ENCODE measurements at regions not wholly inside any gene's neighbourhood (a gene's known extent, or its start where the extent isn't known, plus 50 kb on each side); places are given as distances from the start of the nearest gene placed in this dataset.

DNA sequence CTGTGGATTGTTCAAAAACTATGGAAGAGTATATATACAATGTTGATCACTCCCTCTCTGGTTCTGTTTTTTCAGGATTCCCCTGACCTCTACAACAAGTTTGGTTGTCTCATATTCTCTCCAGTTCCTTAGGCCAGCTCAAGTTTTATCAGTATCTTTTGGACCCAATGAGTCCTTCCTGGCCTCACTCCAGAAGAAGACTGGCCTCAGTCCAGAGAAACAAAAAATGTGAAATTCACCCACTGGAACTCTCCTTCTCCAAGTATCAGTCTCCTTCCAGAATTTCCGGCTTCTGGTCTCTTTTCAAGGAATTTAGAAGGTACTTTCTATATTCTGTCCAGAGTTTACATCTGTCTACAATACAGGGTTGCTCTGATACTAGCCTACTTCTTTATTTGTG, 537.8 kb upstream of the FTMT start:
- DNase-seq (ENCODE audit: low spot score) (no peak), ATAC-seq (no peak), FAIRE-seq (no peak)
- no peak overlapping the region for H3K27ac ChIP-seq (ENCODE audit: extremely low read length, insufficient read depth, low read length)
- H2AFZ ChIP-seq (ENCODE audit: low read length): no peak overlapping the region
- no peak overlapping the region for H3K4me2 ChIP-seq (ENCODE audit: low read depth, low read length)
- no peaks in the 10 kb centered on the region for H3K36me3 ChIP-seq (replicated peaks in 1 of 2; ENCODE audit: control insufficient read depth in 1 of 2, insufficient read depth in 2 of 2, low read length in 2 of 2)
- intact Hi-C loops (cut with micrococcal nuclease; ENCODE audit: unreplicated experiment): no loop called here
- H3K27me3 ChIP-seq (ENCODE audit: control insufficient read depth in 1 of 2, insufficient read depth in 2 of 2, low read length in 2 of 2): no peaks in the 10 kb centered on the region
- in situ Hi-C loops (cut with HindIII; ENCODE audit: extremely low pct_ligation_motif_present, low pct_unique_long_range_greater_than_20kb): no loop called here
- 0% methylated on average over 1 of the region's 1 CpG for WGBS (ENCODE audit: low lambda C conversion rate)
- no peak overlapping the region for H3K4me3 ChIP-seq (replicated peaks in 1 of 3; ENCODE audit: insufficient read depth in 1 of 3, low read depth in 2 of 3, low read length in 3 of 3)
- H3K79me2 ChIP-seq (ENCODE audit: insufficient read depth, low read length): no peaks in the 10 kb centered on the region
- TF ChIP-seq, protein P1, sequence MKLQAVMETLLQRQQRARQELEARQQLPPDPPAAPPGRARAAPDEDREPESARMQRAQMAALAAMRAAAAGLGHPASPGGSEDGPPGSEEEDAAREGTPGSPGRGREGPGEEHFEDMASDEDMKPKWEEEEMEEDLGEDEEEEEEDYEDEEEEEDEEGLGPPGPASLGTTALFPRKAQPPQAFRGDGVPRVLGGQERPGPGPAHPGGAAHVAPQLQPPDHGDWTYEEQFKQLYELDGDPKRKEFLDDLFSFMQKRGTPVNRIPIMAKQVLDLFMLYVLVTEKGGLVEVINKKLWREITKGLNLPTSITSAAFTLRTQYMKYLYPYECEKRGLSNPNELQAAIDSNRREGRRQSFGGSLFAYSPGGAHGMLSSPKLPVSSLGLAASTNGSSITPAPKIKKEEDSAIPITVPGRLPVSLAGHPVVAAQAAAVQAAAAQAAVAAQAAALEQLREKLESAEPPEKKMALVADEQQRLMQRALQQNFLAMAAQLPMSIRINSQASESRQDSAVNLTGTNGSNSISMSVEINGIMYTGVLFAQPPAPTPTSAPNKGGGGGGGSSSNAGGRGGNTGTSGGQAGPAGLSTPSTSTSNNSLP (IDR thresholded peaks at IDR 0.05; ENCODE audit: low read depth, low read length): no peak
- TF ChIP-seq ZNF484 (CRISPR knock-in tag; IDR thresholded peaks at IDR 0.05; ENCODE audit: borderline replicate concordance, low read depth) (no peak), TCF12 (IDR thresholded peaks at IDR 0.05) (no peak), TCF12 (CRISPR knock-in tag; IDR thresholded peaks at IDR 0.05) (no peak), ATF7-NPFF (CRISPR knock-in tag; IDR thresholded peaks at IDR 0.05; ENCODE audit: low read depth) (no peak), TRIM24 (CRISPR knock-in tag; IDR thresholded peaks at IDR 0.05) (no peak), MIER2 (CRISPR knock-in tag; IDR thresholded peaks at IDR 0.05) (no peak), PAWR (CRISPR knock-in tag; IDR thresholded peaks at IDR 0.05; ENCODE audit: borderline replicate concordance) (no peak), HHEX (CRISPR knock-in tag; IDR thresholded peaks at IDR 0.05) (no peak), ZNF547 (CRISPR knock-in tag; IDR thresholded peaks at IDR 0.05) (no peak), ETV5 (CRISPR knock-in tag; IDR thresholded peaks at IDR 0.05; ENCODE audit: borderline replicate concordance) (no peak), HDAC2 (CRISPR knock-in tag; IDR thresholded peaks at IDR 0.05) (no peak)
- TF ChIP-seq, protein P2, sequence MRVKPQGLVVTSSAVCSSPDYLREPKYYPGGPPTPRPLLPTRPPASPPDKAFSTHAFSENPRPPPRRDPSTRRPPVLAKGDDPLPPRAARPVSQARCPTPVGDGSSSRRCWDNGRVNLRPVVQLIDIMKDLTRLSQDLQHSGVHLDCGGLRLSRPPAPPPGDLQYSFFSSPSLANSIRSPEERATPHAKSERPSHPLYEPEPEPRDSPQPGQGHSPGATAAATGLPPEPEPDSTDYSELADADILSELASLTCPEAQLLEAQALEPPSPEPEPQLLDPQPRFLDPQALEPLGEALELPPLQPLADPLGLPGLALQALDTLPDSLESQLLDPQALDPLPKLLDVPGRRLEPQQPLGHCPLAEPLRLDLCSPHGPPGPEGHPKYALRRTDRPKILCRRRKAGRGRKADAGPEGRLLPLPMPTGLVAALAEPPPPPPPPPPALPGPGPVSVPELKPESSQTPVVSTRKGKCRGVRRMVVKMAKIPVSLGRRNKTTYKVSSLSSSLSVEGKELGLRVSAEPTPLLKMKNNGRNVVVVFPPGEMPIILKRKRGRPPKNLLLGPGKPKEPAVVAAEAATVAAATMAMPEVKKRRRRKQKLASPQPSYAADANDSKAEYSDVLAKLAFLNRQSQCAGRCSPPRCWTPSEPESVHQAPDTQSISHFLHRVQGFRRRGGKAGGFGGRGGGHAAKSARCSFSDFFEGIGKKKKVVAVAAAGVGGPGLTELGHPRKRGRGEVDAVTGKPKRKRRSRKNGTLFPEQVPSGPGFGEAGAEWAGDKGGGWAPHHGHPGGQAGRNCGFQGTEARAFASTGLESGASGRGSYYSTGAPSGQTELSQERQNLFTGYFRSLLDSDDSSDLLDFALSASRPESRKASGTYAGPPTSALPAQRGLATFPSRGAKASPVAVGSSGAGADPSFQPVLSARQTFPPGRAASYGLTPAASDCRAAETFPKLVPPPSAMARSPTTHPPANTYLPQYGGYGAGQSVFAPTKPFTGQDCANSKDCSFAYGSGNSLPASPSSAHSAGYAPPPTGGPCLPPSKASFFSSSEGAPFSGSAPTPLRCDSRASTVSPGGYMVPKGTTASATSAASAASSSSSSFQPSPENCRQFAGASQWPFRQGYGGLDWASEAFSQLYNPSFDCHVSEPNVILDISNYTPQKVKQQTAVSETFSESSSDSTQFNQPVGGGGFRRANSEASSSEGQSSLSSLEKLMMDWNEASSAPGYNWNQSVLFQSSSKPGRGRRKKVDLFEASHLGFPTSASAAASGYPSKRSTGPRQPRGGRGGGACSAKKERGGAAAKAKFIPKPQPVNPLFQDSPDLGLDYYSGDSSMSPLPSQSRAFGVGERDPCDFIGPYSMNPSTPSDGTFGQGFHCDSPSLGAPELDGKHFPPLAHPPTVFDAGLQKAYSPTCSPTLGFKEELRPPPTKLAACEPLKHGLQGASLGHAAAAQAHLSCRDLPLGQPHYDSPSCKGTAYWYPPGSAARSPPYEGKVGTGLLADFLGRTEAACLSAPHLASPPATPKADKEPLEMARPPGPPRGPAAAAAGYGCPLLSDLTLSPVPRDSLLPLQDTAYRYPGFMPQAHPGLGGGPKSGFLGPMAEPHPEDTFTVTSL (CRISPR knock-in tag; IDR thresholded peaks at IDR 0.05; ENCODE audit: borderline replicate concordance): no peak
- TF ChIP-seq, protein P3, sequence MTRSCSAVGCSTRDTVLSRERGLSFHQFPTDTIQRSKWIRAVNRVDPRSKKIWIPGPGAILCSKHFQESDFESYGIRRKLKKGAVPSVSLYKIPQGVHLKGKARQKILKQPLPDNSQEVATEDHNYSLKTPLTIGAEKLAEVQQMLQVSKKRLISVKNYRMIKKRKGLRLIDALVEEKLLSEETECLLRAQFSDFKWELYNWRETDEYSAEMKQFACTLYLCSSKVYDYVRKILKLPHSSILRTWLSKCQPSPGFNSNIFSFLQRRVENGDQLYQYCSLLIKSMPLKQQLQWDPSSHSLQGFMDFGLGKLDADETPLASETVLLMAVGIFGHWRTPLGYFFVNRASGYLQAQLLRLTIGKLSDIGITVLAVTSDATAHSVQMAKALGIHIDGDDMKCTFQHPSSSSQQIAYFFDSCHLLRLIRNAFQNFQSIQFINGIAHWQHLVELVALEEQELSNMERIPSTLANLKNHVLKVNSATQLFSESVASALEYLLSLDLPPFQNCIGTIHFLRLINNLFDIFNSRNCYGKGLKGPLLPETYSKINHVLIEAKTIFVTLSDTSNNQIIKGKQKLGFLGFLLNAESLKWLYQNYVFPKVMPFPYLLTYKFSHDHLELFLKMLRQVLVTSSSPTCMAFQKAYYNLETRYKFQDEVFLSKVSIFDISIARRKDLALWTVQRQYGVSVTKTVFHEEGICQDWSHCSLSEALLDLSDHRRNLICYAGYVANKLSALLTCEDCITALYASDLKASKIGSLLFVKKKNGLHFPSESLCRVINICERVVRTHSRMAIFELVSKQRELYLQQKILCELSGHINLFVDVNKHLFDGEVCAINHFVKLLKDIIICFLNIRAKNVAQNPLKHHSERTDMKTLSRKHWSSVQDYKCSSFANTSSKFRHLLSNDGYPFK (CRISPR knock-in tag; IDR thresholded peaks at IDR 0.05; ENCODE audit: borderline replicate concordance): no peak
- peaks cover under 1% of the 10 kb centered on the region; the same call in 1 of the 2 replicates for H3K9me3 ChIP-seq (ENCODE audit: low read length)
- CTCF ChIA-PET (ENCODE audit: low intra/inter-chr PET ratio, low total read pairs): no interaction called here
- no TSS peak for BruUV-seq (replicated peaks)
- no peaks in the 10 kb centered on the region for H4K20me1 ChIP-seq (ENCODE audit: insufficient read depth, low read length)
- POLR2A ChIA-PET: no interaction called here
- no peaks in the 10 kb centered on the region for H3K4me1 ChIP-seq (ENCODE audit: insufficient read depth, low read length)
- no peak overlapping the region for H3K9ac ChIP-seq (ENCODE audit: insufficient read depth, low read depth, low read length)
